Activated naive CD8-positive, alpha-beta T cell treated with anti-CD3 and anti-CD28 coated beads, Interleukin-2, amount 50 U/mL, for 24 hours (primary cell): ENCODE measurements at regions not wholly inside any gene's neighbourhood (a gene's known extent, or its start where the extent isn't known, plus 50 kb on each side); places are given as distances from the start of the nearest gene placed in this dataset.

ENCODE experiments used
- ATAC-seq: fragments of 150-1000 bp; cut with Tn5 transposase; one replicate; pipeline ENCODE4 v1.10.0; 2021
- DNase-seq: peaks from one replicate; pipeline ENCODE4 v3.0.0; 2021
- H3K27ac Mint-ChIP-seq: one replicate; pipeline ENCODE4 v1.8.0; 2021; ENCODE audit warnings: mild to moderate bottlenecking, mixed read lengths
- H3K27me3 Mint-ChIP-seq: one replicate; pipeline ENCODE4 v1.8.0; 2021; ENCODE audit warnings: mixed read lengths
- H3K36me3 Mint-ChIP-seq: one replicate; pipeline ENCODE4 v1.8.0; 2021; ENCODE audit warnings: low read depth, mixed read lengths
- H3K4me1 Mint-ChIP-seq: one replicate; pipeline ENCODE4 v1.8.0; 2021; ENCODE audit warnings: mixed read lengths
- H3K4me3 Mint-ChIP-seq: one replicate; pipeline ENCODE4 v1.8.0; 2021; ENCODE audit warnings: mild to moderate bottlenecking, moderate library complexity, mixed read lengths
- H3K9me3 Mint-ChIP-seq: one replicate; pipeline ENCODE4 v1.8.0; 2021; ENCODE audit warnings: mixed read lengths

- ATAC-seq (no peak), DNase-seq (no peak)
- no peaks in the 10 kb centered on the region for H3K4me1 Mint-ChIP-seq
- no peaks in the 10 kb centered on the region for H3K36me3 Mint-ChIP-seq
- H3K27ac Mint-ChIP-seq, result no peak overlapping the region
- no peak overlapping the region for H3K4me3 Mint-ChIP-seq
- no peaks in the 10 kb centered on the region for H3K9me3 Mint-ChIP-seq
- H3K27me3 Mint-ChIP-seq, result no peaks in the 10 kb centered on the region
Observed at GRCh38 chr15:47824147-47824546, 106.8 kb downstream of the SEMA6D start.

- Mint-ChIP-seq H3K4me3 (no peak overlapping the region), H3K9me3 (peaks cover 6% of the 10 kb centered on the region), H3K27me3 (no peaks in the 10 kb centered on the region), H3K27ac (no peak overlapping the region), H3K36me3 (no peaks in the 10 kb centered on the region), H3K4me1 (no peaks in the 10 kb centered on the region)
- DNase-seq, result no peak
- ATAC-seq, result no peak
Observed at GRCh38 chr15:47829667-47830066, 112.4 kb downstream of the SEMA6D start.

GRCh38 chr15:47834093-47834492, 116.8 kb downstream of the SEMA6D start:
- H3K4me3 Mint-ChIP-seq, result no peak overlapping the region
- no peaks in the 10 kb centered on the region for H3K36me3 Mint-ChIP-seq
- no peak for ATAC-seq
- no peak for DNase-seq
- no peak overlapping the region for H3K27ac Mint-ChIP-seq
- H3K4me1 Mint-ChIP-seq, result no peaks in the 10 kb centered on the region
- no peaks in the 10 kb centered on the region for H3K27me3 Mint-ChIP-seq
- H3K9me3 Mint-ChIP-seq, result peaks cover 6% of the 10 kb centered on the region

- H3K4me1 Mint-ChIP-seq, result no peaks in the 10 kb centered on the region
- ATAC-seq (no peak), DNase-seq (no peak)
- no peaks in the 10 kb centered on the region for H3K36me3 Mint-ChIP-seq
- H3K27me3 Mint-ChIP-seq, result no peaks in the 10 kb centered on the region
- no peak overlapping the region for H3K4me3 Mint-ChIP-seq
- no peaks in the 10 kb centered on the region for H3K9me3 Mint-ChIP-seq
- H3K27ac Mint-ChIP-seq, result no peak overlapping the region
Observed at GRCh38 chr15:47839233-47839825, 122.0 kb downstream of the SEMA6D start.

- Mint-ChIP-seq H3K36me3 (no peaks in the 10 kb centered on the region), H3K4me3 (no peak overlapping the region), H3K9me3 (no peaks in the 10 kb centered on the region), H3K27ac (no peak overlapping the region), H3K27me3 (peaks cover 7% of the 10 kb centered on the region), H3K4me1 (no peaks in the 10 kb centered on the region)
- no peak for ATAC-seq
- DNase-seq, result no peak
Observed at GRCh38 chr15:47843124-47843663, 125.9 kb downstream of the SEMA6D start.

GRCh38 chr15:47844437-47844836, 127.1 kb downstream of the SEMA6D start:
- ATAC-seq, result no peak
- Mint-ChIP-seq H3K9me3 (no peaks in the 10 kb centered on the region), H3K36me3 (no peaks in the 10 kb centered on the region), H3K27ac (no peak overlapping the region), H3K27me3 (peaks cover 7% of the 10 kb centered on the region), H3K4me3 (no peak overlapping the region), H3K4me1 (no peaks in the 10 kb centered on the region)
- DNase-seq, result no peak

GRCh38 chr15:47846128-47846868, 129.0 kb downstream of the SEMA6D start:
- ATAC-seq, result no peak
- Mint-ChIP-seq H3K4me1 (no peaks in the 10 kb centered on the region), H3K4me3 (no peak overlapping the region)

GRCh38 chr15:47846876-47847275, 129.6 kb downstream of the SEMA6D start:
- no peak for ATAC-seq
- no peak overlapping the region for H3K4me3 Mint-ChIP-seq
- DNase-seq, result no peak
- no peaks in the 10 kb centered on the region for H3K4me1 Mint-ChIP-seq
- H3K9me3 Mint-ChIP-seq, result peaks cover 5% of the 10 kb centered on the region
- peaks cover 7% of the 10 kb centered on the region for H3K27me3 Mint-ChIP-seq
- H3K27ac Mint-ChIP-seq, result no peak overlapping the region
- H3K36me3 Mint-ChIP-seq, result no peaks in the 10 kb centered on the region

More at GRCh38 chr15:47846128-47846868, 129.0 kb downstream of the SEMA6D start:
- H3K27ac Mint-ChIP-seq, result no peak overlapping the region
- H3K9me3 Mint-ChIP-seq, result peaks cover 5% of the 10 kb centered on the region
- DNase-seq, result no peak
- H3K27me3 Mint-ChIP-seq, result peaks cover 7% of the 10 kb centered on the region
- no peaks in the 10 kb centered on the region for H3K36me3 Mint-ChIP-seq

GRCh38 chr15:47856071-47856470, 138.8 kb downstream of the SEMA6D start:
- no peaks in the 10 kb centered on the region for H3K27me3 Mint-ChIP-seq
- H3K4me1 Mint-ChIP-seq, result no peaks in the 10 kb centered on the region
- H3K9me3 Mint-ChIP-seq, result peaks cover 4% of the 10 kb centered on the region
- H3K4me3 Mint-ChIP-seq, result no peak overlapping the region
- ATAC-seq (no peak), DNase-seq (no peak)
- no peak overlapping the region for H3K27ac Mint-ChIP-seq
- no peaks in the 10 kb centered on the region for H3K36me3 Mint-ChIP-seq

- no peak for DNase-seq
- Mint-ChIP-seq H3K4me3 (no peak overlapping the region), H3K4me1 (no peaks in the 10 kb centered on the region), H3K27me3 (no peaks in the 10 kb centered on the region), H3K27ac (no peak overlapping the region), H3K36me3 (no peaks in the 10 kb centered on the region), H3K9me3 (peaks cover 4% of the 10 kb centered on the region)
- ATAC-seq, result no peak
Observed at GRCh38 chr15:47857014-47857775, 139.9 kb downstream of the SEMA6D start.

- H3K27me3 Mint-ChIP-seq, result no peaks in the 10 kb centered on the region
- H3K27ac Mint-ChIP-seq, result no peak overlapping the region
- H3K4me3 Mint-ChIP-seq, result no peak overlapping the region
- H3K36me3 Mint-ChIP-seq, result no peaks in the 10 kb centered on the region
- H3K4me1 Mint-ChIP-seq, result no peaks in the 10 kb centered on the region
- peaks cover 4% of the 10 kb centered on the region for H3K9me3 Mint-ChIP-seq
- ATAC-seq (no peak), DNase-seq (no peak)
Observed at GRCh38 chr15:47857776-47858167, 140.5 kb downstream of the SEMA6D start.

- H3K36me3 Mint-ChIP-seq, result no peaks in the 10 kb centered on the region
- no peak overlapping the region for H3K4me3 Mint-ChIP-seq
- no peak for ATAC-seq
- no peaks in the 10 kb centered on the region for H3K9me3 Mint-ChIP-seq
- no peaks in the 10 kb centered on the region for H3K4me1 Mint-ChIP-seq
- DNase-seq, result no peak
- H3K27me3 Mint-ChIP-seq, result no peaks in the 10 kb centered on the region
- no peak overlapping the region for H3K27ac Mint-ChIP-seq
Observed at GRCh38 chr15:47861111-47861903, 144.0 kb downstream of the SEMA6D start.

GRCh38 chr15:47862402-47862801, 145.1 kb downstream of the SEMA6D start:
- ATAC-seq (no peak), DNase-seq (no peak)
- Mint-ChIP-seq H3K27me3 (no peaks in the 10 kb centered on the region), H3K9me3 (no peaks in the 10 kb centered on the region), H3K4me3 (no peak overlapping the region), H3K36me3 (no peaks in the 10 kb centered on the region), H3K27ac (no peak overlapping the region), H3K4me1 (no peaks in the 10 kb centered on the region)

GRCh38 chr15:47866446-47866845, 149.1 kb downstream of the SEMA6D start:
- H3K27me3 Mint-ChIP-seq, result peaks cover 1% of the 10 kb centered on the region
- H3K4me1 Mint-ChIP-seq, result no peaks in the 10 kb centered on the region
- no peaks in the 10 kb centered on the region for H3K36me3 Mint-ChIP-seq
- peaks cover 4% of the 10 kb centered on the region for H3K9me3 Mint-ChIP-seq
- ATAC-seq (no peak), DNase-seq (no peak)
- no peak overlapping the region for H3K4me3 Mint-ChIP-seq
- H3K27ac Mint-ChIP-seq, result no peak overlapping the region
